Thyroid gland (tissue), 4 donors: ENCODE measurements at regions not wholly inside any gene's neighbourhood (a gene's known extent, or its start where the extent isn't known, plus 50 kb on each side); places are given as distances from the start of the nearest gene placed in this dataset.

Source experiments
- DNase-seq, 2 donors: peaks; one replicate each; pipeline ENCODE4 v3.0.0-alpha.2; 2019
- H3K27ac ChIP-seq, 3 donors: fragments of 200-600 bp; sonication (generic); 1 replicate in 2 of 3; 2 replicates in 1 of 3; pipeline ENCODE4 v1.5.1; 2016 to 2019; ENCODE audit warnings: mild to moderate bottlenecking in 1 of 3, moderate library complexity in 1 of 3
- H3K27me3 ChIP-seq: fragments of 200-600 bp; sonication (generic); one replicate; pipeline ENCODE4 v1.5.1; 2019
- H3K36me3 ChIP-seq, 2 donors: fragments of 200-600 bp; sonication (generic); one replicate each; pipeline ENCODE4 v1.5.1; 2016 to 2019
- H3K4me1 ChIP-seq, 2 donors: fragments of 200-600 bp; sonication (generic); one replicate each; pipeline ENCODE4 v1.5.1; 2017 to 2019
- H3K4me3 ChIP-seq, 3 donors: fragments of 200-600 bp; sonication (generic); replicated peaks in 1 of 3; 1 replicate in 2 of 3; 2 replicates in 1 of 3; pipeline ENCODE4 v1.5.1; 2016; ENCODE audit warnings: mild to moderate bottlenecking in 1 of 3
- H3K9me3 ChIP-seq: fragments of 200-600 bp; sonication (generic); one replicate; pipeline ENCODE4 v1.5.1; 2017
- CTCF ChIP-seq, 6 experiments: fragments of 200-600 bp in 3 of 6; fragments of 450-650 bp in 3 of 6; sonication (generic) in 3 of 6; IDR thresholded peaks; one replicate each; pipeline ENCODE4 v1.5.1; 2016 to 2019; ENCODE audit warnings: antibody characterized with exemption in 6 of 6, mild to moderate bottlenecking in 2 of 6, inconsistent platforms in 1 of 6, moderate library complexity in 1 of 6
- POLR2A ChIP-seq, 2 donors: fragments of 450-650 bp; IDR thresholded peaks; one replicate each; pipeline ENCODE4 v1.6.1; 2017; ENCODE audit warnings: antibody characterized with exemption in 2 of 2, mild to moderate bottlenecking in 2 of 2, moderate library complexity in 1 of 2
- WGBS, 2 donors: methylation state at CpG; one replicate each; pipeline ENCODE4 v1.1.5; 2017; 5-methylcytosine and 5-hydroxymethylcytosine counted together
- intact Hi-C: fragments of 100-400 bp; cut with DNase I; formaldehyde crosslinking; loops from one replicate; pipeline ENCODE4 v1.15.1; 2023

GRCh38 chr20:59110607-59111006 lies 53.0 kb upstream of the ZNF831 start:
- DNase-seq = no peak
- Histone ChIP-seq H3K27me3 (no peaks in the 10 kb centered on the region), H3K27ac (no peak overlapping the region), H3K9me3 (no peaks in the 10 kb centered on the region), H3K4me1 (peaks cover under 1 to 3% of the 10 kb centered on the region in 2 donors), H3K36me3 (no peaks in the 10 kb centered on the region), H3K4me3 (no peak overlapping the region)
- TF ChIP-seq CTCF (IDR thresholded peaks at IDR 0.05) = no peak
- TF ChIP-seq POLR2A (IDR thresholded peaks at IDR 0.05) = no peak
- 80 to 85% methylated on average over 1 of the region's 1 CpG for WGBS, 2 donors
- intact Hi-C loops = no loop called here

- WGBS, 2 donors = 36 to 40% methylated on average over 4 of the region's 4 CpGs
- Histone ChIP-seq H3K27ac (peak overlapping the region in 1 of 3 donors; percentile 7), H3K36me3 (no peaks in the 10 kb centered on the region), H3K4me1 (peaks cover 6 to 7% of the 10 kb centered on the region in 2 donors), H3K27me3 (no peaks in the 10 kb centered on the region), H3K9me3 (no peaks in the 10 kb centered on the region), H3K4me3 (no peak overlapping the region)
- intact Hi-C loops = no loop called here
- no peak for TF ChIP-seq POLR2A (IDR thresholded peaks at IDR 0.05)
- TF ChIP-seq CTCF (IDR thresholded peaks at IDR 0.05) = no peak
- DNase-seq = peak; percentile 78 to 80
Observed at GRCh38 chr20:59105581-59105980, 58.0 kb upstream of the ZNF831 start.

- Histone ChIP-seq H3K27ac (no peak overlapping the region), H3K4me3 (no peak overlapping the region), H3K4me1 (peaks cover 6 to 7% of the 10 kb centered on the region in 2 donors), H3K36me3 (no peaks in the 10 kb centered on the region), H3K9me3 (no peaks in the 10 kb centered on the region), H3K27me3 (no peaks in the 10 kb centered on the region)
- TF ChIP-seq CTCF (IDR thresholded peaks at IDR 0.05) = no peak
- TF ChIP-seq POLR2A (IDR thresholded peaks at IDR 0.05) = no peak
- intact Hi-C loops = no loop called here
- WGBS, 2 donors = 82 to 92% methylated on average over 2 of the region's 2 CpGs
- DNase-seq = no peak
Observed at GRCh38 chr20:59104831-59105230, 58.8 kb upstream of the ZNF831 start.

GRCh38 chr20:59103573-59103972 lies 60.0 kb upstream of the ZNF831 start:
- H3K4me3 ChIP-seq = no peak overlapping the region
- H3K4me1 ChIP-seq = peaks cover 6 to 7% of the 10 kb centered on the region in 2 donors
- no peaks in the 10 kb centered on the region for H3K9me3 ChIP-seq
- H3K27ac ChIP-seq = no peak overlapping the region
- H3K36me3 ChIP-seq = no peaks in the 10 kb centered on the region
- 60 to 95% methylated on average over 1 of the region's 1 CpG for WGBS, 2 donors
- no peak for DNase-seq
- no peak for TF ChIP-seq POLR2A (IDR thresholded peaks at IDR 0.05)
- no peak for TF ChIP-seq CTCF (IDR thresholded peaks at IDR 0.05)
- intact Hi-C loops = no loop called here
- no peaks in the 10 kb centered on the region for H3K27me3 ChIP-seq

GRCh38 chr20:59102841-59103299 lies 60.3 kb upstream of the PRELID3B start:
- no peaks in the 10 kb centered on the region for H3K9me3 ChIP-seq

More at GRCh38 chr20:59102841-59103299, 60.3 kb upstream of the PRELID3B start:
- TF ChIP-seq CTCF (IDR thresholded peaks at IDR 0.05) = no peak
- no peak for TF ChIP-seq POLR2A (IDR thresholded peaks at IDR 0.05)
- no peaks in the 10 kb centered on the region for H3K36me3 ChIP-seq
- DNase-seq = no peak
- H3K27me3 ChIP-seq = no peaks in the 10 kb centered on the region
- H3K27ac ChIP-seq = no peak overlapping the region
- peaks cover 6 to 7% of the 10 kb centered on the region in 2 donors for H3K4me1 ChIP-seq
- intact Hi-C loops = no loop called here
- WGBS, 2 donors = 87 to 95% methylated on average over 4 of the region's 4 CpGs
- H3K4me3 ChIP-seq = no peak overlapping the region
